ENCODE measurements at regions not wholly inside any gene's neighbourhood (a gene's known extent, or its start where the extent isn't known, plus 50 kb on each side); places are given as distances from the start of the nearest gene placed in this dataset.

DNA sequence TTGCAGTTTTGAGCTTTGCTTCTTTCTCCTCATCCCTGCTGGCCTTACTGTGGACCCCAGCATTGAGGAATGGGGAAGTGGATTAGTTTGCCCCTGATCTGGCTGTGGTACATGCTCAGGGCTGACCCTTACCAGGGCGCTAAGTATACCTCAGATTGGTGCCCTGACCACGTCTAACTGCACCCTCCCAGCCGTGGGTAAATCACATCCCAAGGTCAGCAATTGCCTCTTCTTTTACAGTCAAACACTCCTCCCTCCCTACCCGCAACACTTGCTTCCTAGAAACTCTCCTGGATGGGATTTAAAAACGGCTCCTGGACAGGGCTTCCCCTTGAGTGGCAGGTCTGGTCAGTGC is 437.9 kb downstream of the NR2F2 start:
- TF ChIP-seq JUND (IDR thresholded peaks at IDR 0.05; ENCODE audit: low read depth): no peak
- in situ Hi-C loops (cut with HindIII; ENCODE audit: low pct_unique_long_range_greater_than_20kb, low sequenced_read_pairs): no loop called here
- peak in 1 of 2 experiments; percentile 17 for DNase-seq (ENCODE audit: low read depth in 1 of 2, low spot score in 1 of 2)

DNA sequence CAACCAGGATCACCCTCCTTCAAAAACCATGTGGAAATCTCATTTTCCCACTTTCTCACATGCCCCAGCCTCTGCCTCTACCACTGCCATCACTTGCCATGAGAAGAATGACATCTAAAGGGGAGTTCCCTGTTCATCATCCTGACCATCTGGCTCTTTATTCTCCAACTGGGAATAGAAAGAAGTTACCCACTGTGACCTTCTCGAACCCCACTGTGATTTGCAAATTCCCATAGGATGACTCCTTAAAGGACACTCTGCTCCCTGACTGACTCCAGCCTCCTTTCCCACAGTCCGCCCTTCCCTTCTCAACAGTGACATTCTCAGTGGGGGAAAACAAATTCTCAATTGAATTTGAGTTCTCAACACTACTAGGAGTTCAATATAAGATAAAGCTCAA is 440.5 kb downstream of the NR2F2 start:
- DNase-seq (ENCODE audit: low read depth in 1 of 2, low spot score in 1 of 2): no peak
- TF ChIP-seq JUND (IDR thresholded peaks at IDR 0.05; ENCODE audit: low read depth): no peak
- in situ Hi-C loops (cut with HindIII; ENCODE audit: low pct_unique_long_range_greater_than_20kb, low sequenced_read_pairs): no loop called here

DNA sequence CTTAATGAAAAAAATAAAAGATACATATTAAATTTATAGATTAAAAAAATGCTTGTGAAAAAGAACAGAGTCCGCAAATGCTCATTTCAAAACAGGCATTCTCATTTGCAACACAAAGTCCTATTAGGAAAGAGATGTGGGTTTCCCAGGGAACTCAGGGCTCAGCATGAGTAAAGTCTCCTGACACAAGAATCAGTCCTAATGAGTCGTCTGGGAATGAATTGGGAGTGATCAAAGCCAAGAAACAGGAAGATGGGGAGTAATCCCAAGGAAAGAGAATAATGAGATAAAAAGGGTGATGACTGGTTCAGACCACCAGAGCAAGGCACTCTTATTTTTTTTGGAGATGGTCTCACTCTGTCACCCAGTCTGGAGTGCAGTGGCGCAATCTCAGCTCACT is 443.7 kb downstream of the NR2F2 start:
- no peak for TF ChIP-seq JUND (IDR thresholded peaks at IDR 0.05; ENCODE audit: low read depth)
- in situ Hi-C loops (cut with HindIII; ENCODE audit: low pct_unique_long_range_greater_than_20kb, low sequenced_read_pairs): no loop called here
- DNase-seq (ENCODE audit: low read depth in 1 of 2, low spot score in 1 of 2): no peak

DNA sequence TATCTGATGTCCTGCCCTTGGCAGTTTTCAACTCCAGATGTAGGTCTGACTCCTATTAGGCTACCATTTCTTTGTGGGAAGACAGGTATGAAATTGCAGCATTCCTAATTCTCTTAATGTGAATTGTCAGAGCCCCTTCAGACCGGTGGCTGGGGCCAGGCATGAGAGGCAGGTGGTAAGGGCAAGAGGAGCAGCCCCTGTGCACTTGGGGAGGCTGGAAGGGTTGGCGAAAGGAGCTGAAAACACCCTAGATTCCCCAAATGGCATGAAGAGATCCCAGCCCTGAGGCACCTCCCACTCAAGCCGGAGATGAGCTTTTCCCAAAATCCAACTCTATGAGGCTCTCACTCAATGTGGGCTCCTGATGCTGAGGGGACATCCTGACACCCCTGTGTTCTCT is 453.2 kb downstream of the NR2F2 start:
- no peak for TF ChIP-seq JUND (IDR thresholded peaks at IDR 0.05; ENCODE audit: low read depth)
- no peak for DNase-seq (ENCODE audit: low read depth in 1 of 2, low spot score in 1 of 2)
- in situ Hi-C loops (cut with HindIII; ENCODE audit: low pct_unique_long_range_greater_than_20kb, low sequenced_read_pairs): no loop called here

DNA sequence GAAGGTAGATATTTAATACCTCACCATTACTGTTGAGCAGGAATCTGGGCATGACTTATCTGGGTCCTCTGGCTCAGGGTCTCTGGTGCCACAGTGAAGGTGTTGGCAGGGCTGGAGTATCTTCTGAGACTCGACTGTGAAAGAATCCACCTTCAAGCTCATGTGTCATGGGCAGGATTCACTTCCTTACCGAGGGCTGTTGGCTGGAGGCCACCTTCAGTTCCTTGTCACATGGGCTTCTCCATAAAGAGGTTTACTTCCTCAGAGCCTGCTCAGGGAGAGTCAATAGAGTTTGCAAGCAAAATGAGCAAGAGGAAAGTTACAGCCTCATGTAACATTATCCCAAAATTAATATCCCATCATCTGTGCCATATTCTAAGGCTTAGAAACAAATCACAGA is 459.5 kb downstream of the NR2F2 start:
- no peak for TF ChIP-seq JUND (IDR thresholded peaks at IDR 0.05; ENCODE audit: low read depth)
- in situ Hi-C loops (cut with HindIII; ENCODE audit: low pct_unique_long_range_greater_than_20kb, low sequenced_read_pairs): no loop called here
- peak in 1 of 2 experiments; percentile 22 for DNase-seq (ENCODE audit: low read depth in 1 of 2, low spot score in 1 of 2)

DNA sequence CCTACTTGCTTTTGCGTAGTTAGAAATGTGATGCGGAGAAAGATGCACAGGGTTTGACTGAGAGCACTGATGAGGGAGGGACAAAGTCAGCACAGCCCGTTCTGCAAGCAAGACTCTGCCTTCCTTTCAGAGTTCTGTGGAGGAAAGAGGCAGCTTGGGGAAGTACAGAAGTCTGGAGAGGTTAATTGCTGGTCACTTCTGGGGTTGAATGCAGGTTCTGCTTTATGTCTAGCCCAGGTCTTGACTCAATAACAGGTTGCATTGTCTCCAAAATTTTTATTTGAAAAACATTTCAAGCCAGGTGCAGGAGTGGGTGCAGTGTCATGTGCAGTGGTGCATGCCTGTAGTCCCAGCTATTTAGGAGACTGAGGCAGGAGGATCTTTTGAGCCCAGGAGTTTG is 461.7 kb downstream of the NR2F2 start:
- no peak for DNase-seq (ENCODE audit: low read depth in 1 of 2, low spot score in 1 of 2)
- in situ Hi-C loops (cut with HindIII; ENCODE audit: low pct_unique_long_range_greater_than_20kb, low sequenced_read_pairs): no loop called here
- TF ChIP-seq JUND (IDR thresholded peaks at IDR 0.05; ENCODE audit: low read depth): no peak

DNA sequence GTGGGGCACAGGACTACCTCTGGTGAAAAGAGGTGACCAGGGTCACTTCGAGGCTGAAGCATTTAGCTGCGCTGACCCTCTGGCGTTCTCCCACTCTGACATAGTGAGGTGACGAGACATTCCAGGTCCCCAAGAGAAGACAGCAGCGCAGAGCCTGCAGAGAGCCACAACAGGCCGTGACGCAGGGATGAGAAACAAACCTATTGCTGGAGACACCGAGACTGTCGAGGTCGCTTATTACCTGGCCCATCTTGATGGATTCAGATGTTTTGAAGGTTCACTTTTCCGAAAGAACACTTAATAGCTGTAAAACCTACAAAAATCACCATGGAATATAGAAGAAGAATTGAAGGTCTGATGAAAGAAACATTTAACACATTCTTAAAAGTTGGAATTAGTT is 466.3 kb downstream of the NR2F2 start:
- in situ Hi-C loops (cut with HindIII; ENCODE audit: low pct_unique_long_range_greater_than_20kb, low sequenced_read_pairs): no loop called here

DNA sequence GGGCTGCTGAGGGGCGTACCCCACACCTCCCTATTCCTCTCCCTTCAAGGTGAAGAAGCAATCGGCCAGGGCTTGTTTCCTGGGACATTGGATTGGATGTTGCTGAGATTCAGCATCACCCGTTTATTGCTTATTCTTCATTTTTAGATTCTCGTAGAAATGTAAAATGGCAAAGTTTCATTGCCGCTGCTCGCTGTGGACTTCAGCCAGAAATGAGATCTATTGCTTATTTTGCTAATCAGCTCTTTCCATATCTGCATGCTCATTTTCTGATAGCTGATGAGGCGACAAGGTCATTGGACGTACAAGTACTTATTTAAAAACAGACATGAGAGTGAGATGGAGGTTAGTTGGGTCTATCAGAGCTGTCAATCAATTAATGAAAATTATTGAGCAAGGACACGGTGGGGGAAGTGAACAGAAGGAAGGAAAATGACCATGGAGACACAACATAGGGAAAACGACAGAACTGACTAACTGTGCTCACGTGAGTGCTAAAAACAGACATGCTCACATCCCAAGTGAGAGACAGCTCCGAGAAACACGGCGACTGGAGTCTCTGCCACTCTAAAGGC is 471.2 kb downstream of the NR2F2 start:
- no peak for DNase-seq (ENCODE audit: low read depth in 1 of 2, low spot score in 1 of 2)
- TF ChIP-seq JUND (IDR thresholded peaks at IDR 0.05; ENCODE audit: low read depth): no peak
- in situ Hi-C loops (cut with HindIII; ENCODE audit: low pct_unique_long_range_greater_than_20kb, low sequenced_read_pairs): no loop called here

More for the DNA sequence above, 466.3 kb downstream of the NR2F2 start:
- TF ChIP-seq JUND (IDR thresholded peaks at IDR 0.05; ENCODE audit: low read depth): no peak
- no peak for DNase-seq (ENCODE audit: low read depth in 1 of 2, low spot score in 1 of 2)

DNA sequence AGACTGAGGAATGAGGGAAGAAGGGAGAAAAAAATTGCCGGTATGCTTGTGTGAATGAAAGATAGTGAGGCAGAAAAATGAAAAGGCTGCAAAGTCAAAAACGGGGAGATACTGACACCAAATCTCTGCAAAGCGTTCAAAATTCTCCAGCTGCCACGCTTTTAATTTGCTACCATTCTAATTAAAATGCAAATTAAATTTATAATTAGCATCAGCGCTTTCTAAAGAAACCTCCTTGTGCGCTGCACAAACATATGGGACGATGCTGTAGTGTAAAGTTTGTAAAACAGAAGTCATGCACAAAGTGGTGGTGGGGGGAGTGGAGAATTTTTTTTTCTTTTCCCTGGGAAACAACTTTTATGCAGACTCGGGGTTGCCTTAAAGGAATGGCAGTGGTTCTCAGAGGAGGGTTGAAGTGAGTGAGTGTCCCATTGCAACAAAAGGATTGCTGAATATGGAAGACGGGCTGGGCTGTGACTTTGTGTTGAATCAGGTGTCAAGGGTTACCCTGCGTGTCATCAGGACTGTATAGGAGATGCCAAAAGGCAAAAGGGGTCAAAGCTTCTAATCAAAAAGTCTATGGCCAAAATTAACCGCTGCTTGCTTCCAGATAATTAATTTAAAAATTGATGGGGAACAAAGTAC is 472.2 kb downstream of the NR2F2 start:
- no peak for TF ChIP-seq JUND (IDR thresholded peaks at IDR 0.05; ENCODE audit: low read depth)
- in situ Hi-C loops (cut with HindIII; ENCODE audit: low pct_unique_long_range_greater_than_20kb, low sequenced_read_pairs): no loop called here
- DNase-seq (ENCODE audit: low read depth in 1 of 2, low spot score in 1 of 2): no peak

DNA sequence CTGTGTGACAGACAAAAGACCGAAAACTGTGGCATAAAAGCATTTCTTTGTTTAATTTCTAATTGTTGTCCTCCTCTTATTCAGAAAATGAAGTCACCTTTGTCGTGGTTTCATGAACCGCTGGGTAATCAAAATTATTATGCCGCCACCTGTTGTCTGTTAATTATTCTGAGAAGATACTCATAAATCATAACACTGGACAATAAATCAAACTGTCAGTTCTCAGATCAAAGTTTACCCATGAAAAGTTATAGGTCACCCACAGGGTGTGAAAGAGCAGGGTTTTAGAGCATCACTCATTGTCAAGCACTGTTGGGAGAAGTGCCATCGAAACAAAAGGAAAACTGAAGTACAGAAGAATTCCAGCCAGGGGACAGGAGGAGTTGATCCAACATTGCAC is 474.3 kb downstream of the NR2F2 start:
- no peak for TF ChIP-seq JUND (IDR thresholded peaks at IDR 0.05; ENCODE audit: low read depth)
- DNase-seq (ENCODE audit: low read depth in 1 of 2, low spot score in 1 of 2): no peak
- in situ Hi-C loops (cut with HindIII; ENCODE audit: low pct_unique_long_range_greater_than_20kb, low sequenced_read_pairs): no loop called here

DNA sequence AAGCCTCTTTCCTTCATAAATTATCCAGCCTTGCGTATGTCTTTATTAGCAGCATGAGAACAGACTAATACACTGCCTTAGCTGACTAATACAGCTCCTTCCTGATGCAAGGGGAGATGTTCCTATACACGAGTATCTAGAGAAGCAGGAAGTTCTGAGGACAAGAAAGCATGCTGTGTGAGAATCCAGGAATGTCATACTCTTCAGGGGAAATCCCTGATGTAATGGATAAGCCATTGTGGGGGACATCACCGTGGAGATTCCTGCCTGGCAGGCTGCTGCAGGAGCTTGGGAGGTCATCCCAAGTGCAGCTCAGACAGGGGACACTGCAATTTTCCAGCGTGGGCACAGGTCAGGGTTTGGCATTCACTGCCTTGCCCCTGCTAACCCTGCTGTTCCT is 476.9 kb downstream of the NR2F2 start:
- in situ Hi-C loops (cut with HindIII; ENCODE audit: low pct_unique_long_range_greater_than_20kb, low sequenced_read_pairs): no loop called here
- no peak for TF ChIP-seq JUND (IDR thresholded peaks at IDR 0.05; ENCODE audit: low read depth)

DNA sequence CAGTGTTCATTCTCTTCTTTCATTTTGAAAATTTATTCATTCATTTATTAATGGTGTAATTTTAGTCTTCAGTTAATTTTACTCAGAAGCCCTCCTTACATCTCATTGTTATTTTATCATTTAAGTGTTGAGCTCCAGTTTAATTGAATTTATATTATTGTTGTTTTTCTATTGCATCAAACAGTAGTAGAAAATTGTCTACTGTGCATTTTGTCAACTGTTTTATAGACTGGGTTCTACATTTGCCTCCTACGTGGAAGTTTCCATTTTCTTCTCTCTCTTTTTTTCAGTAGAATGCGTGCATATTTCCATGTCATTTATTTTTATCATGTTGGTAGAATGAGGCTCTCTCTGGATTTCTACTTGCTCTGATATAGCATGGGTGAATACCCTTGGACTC is 487.4 kb downstream of the NR2F2 start:
- in situ Hi-C loops (cut with HindIII; ENCODE audit: low pct_unique_long_range_greater_than_20kb, low sequenced_read_pairs): no loop called here
- no peak for TF ChIP-seq JUND (IDR thresholded peaks at IDR 0.05; ENCODE audit: low read depth)
- no peak for DNase-seq (ENCODE audit: low read depth in 1 of 2, low spot score in 1 of 2)

More for the DNA sequence above, 476.9 kb downstream of the NR2F2 start:
- DNase-seq (ENCODE audit: low read depth in 1 of 2, low spot score in 1 of 2): no peak

DNA sequence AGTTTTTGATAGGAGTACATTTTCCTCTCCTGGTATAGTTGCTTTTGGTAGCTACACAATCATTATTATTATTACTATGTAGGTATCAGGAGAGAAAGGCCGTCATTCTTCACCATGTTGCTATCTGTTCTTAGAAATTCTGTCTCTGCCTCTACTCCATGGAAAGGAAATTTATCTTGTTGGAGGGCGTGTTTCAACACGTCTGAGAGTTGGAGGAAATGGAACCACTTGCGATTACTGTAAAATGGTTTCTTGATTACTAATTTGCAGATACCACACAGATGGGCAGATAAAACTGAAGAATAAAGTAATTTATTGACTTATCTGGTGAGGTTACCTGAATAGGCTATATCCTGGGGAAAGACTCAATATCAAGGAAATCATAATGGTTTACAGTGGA is 488.4 kb downstream of the NR2F2 start:
- TF ChIP-seq JUND (IDR thresholded peaks at IDR 0.05; ENCODE audit: low read depth): no peak
- DNase-seq (ENCODE audit: low read depth in 1 of 2, low spot score in 1 of 2): no peak
- in situ Hi-C loops (cut with HindIII; ENCODE audit: low pct_unique_long_range_greater_than_20kb, low sequenced_read_pairs): no loop called here

DNA sequence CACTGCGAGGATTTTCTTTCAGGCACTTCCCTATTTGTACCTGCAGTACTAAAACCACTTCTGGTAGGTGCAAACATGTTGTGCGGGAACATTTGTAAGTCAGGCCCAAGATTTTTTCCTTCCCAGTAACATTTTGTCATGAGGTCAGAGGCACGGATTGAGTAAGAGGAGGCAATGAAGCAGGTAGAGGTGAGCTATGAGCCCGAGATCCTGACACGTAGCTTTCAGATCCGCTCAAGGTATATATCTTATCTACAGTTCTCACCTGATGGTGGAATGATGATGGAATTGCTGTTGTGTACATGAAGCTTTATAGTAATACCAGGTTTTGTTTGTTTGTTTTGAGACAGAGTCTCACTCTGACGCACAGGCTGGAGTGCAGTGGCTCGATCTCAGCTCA is 497.5 kb downstream of the NR2F2 start:
- no peak for DNase-seq (ENCODE audit: low read depth in 1 of 2, low spot score in 1 of 2)
- in situ Hi-C loops (cut with HindIII; ENCODE audit: low pct_unique_long_range_greater_than_20kb, low sequenced_read_pairs): no loop called here

More for the DNA sequence above, 497.5 kb downstream of the NR2F2 start:
- TF ChIP-seq JUND (IDR thresholded peaks at IDR 0.05; ENCODE audit: low read depth): no peak

All from T47D (cell line).